Esophagus muscularis mucosa (tissue), 4 donors: ENCODE measurements at regions not wholly inside any gene's neighbourhood (a gene's known extent, or its start where the extent isn't known, plus 50 kb on each side); places are given as distances from the start of the nearest gene placed in this dataset.

Experiments used
- CTCF ChIP-seq, 3 experiments: fragments of 200-600 bp in 2 of 3; fragments of 450-650 bp in 1 of 3; sonication (generic) in 2 of 3; IDR thresholded peaks; one replicate each; pipeline ENCODE4 v1.5.1; 2017 to 2019; ENCODE audit warnings: antibody characterized with exemption in 3 of 3, mild to moderate bottlenecking in 2 of 3, moderate library complexity in 1 of 3
- EP300 ChIP-seq: sonication (generic); formaldehyde crosslinking; IDR thresholded peaks from one replicate; pipeline ENCODE4 v1.6.1; 2017; ENCODE audit warnings: antibody characterized with exemption
- POLR2A ChIP-seq: fragments of 450-650 bp; IDR thresholded peaks from one replicate; pipeline ENCODE4 v1.6.1; 2017; ENCODE audit warnings: antibody characterized with exemption, moderate library complexity, mild to moderate bottlenecking, low read depth
- POLR2AphosphoS5 ChIP-seq, 2 donors: sonication (generic); formaldehyde crosslinking; IDR thresholded peaks; one replicate each; pipeline ENCODE4 v1.6.1; 2017; ENCODE audit warnings: antibody characterized with exemption in 2 of 2

- TF ChIP-seq CTCF (IDR thresholded peaks at IDR 0.05) (no peak), POLR2A (no peak), POLR2AphosphoS5 (IDR thresholded peaks at IDR 0.05) (no peak), EP300 (no peak)
Observed at GRCh38 chr9:93771276-93771675, 183.9 kb downstream of the BARX1 start.
